Body of pancreas (tissue), 4 donors: ENCODE measurements at regions not wholly inside any gene's neighbourhood (a gene's known extent, or its start where the extent isn't known, plus 50 kb on each side); places are given as distances from the start of the nearest gene placed in this dataset.

ENCODE experiments used
- CTCF ChIP-seq, 7 experiments: fragments of 450-650 bp in 4 of 7; fragments of 200-600 bp in 3 of 7; sonication (generic) in 3 of 7; IDR thresholded peaks; one replicate each; pipeline ENCODE4 v1.5.1; 2016 to 2019; ENCODE audit warnings: antibody characterized with exemption in 7 of 7
- POLR2A ChIP-seq, 3 donors: fragments of 450-650 bp; IDR thresholded peaks; one replicate each; pipeline ENCODE4 v1.6.1; 2016; ENCODE audit warnings: antibody characterized with exemption in 3 of 3, mild to moderate bottlenecking in 2 of 3

DNA sequence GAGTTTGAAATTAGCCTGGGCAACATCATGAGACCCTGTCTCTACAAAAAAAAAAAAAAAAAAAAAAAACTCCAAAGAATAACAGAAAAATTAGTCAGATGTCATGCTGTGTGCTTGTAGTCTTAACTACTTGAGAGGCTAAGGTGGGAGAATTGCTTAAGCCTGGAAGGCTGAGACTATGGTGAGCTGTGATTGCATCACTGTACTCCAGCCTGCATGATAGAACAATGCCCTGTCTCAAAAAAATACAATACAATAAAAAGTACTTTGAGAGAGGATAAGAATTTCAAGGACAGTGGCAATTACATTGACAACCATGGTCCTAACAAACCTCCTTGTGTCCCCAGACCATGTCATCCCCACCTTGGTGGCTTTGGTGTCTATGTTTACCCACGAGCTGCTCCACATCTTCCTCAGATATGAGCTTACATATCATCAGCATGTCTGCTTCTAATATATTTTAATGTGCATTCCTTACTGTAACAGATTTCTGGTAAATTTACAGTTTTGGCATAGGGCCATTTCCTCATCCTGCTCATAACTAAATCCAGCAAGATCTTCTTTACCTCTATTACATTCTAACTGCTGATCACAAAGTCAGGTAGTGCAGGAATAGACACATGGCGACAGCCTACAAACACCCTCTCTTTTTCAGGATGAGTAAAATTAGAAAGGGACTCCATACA is 437.7 kb upstream of the HNRNPA3 start:
- TF ChIP-seq CTCF (IDR thresholded peaks at IDR 0.05) (no peak), POLR2A (IDR thresholded peaks at IDR 0.05) (no peak)
